Endothelial cell of umbilical vein (primary cell): ENCODE measurements at regions not wholly inside any gene's neighbourhood (a gene's known extent, or its start where the extent isn't known, plus 50 kb on each side); places are given as distances from the start of the nearest gene placed in this dataset.

ENCODE experiments used
- BruUV-seq: library from RNA; stranded (reverse); fragments of 400-500 nt; replicated peaks from 2 replicates; lab custom pipeline; 2021; lab: Mats Ljungman, UMichigan
- CTCF ChIA-PET: fragments of 300-600, 350-600 bp; sonication (Branson Sonifier 250); formaldehyde crosslinking; loops from one replicate; lab custom pipeline; 2021; ENCODE audit warnings: antibody characterized with exemption, inconsistent platforms; lab: Charles Lee
- POLR2A ChIA-PET: fragments of 300-600, 350-600 bp; sonication (Branson Sonifier 250); formaldehyde crosslinking; loops from one replicate; lab custom pipeline; 2021; ENCODE audit warnings: antibody characterized with exemption, inconsistent platforms; lab: Charles Lee
- DNase-seq: peaks from one replicate; pipeline ENCODE4 v3.0.0-alpha.2; 2011; ENCODE audit warnings: low read depth, low spot score
- FAIRE-seq: peaks from 2 replicates; lab custom pipeline; 2011; peaks lifted over from hg19 to GRCh38; lab: Jason Lieb, UNC
- H2AFZ ChIP-seq: 2 replicates; pipeline ENCODE4 v1.6.0; 2012; ENCODE audit warnings: low read depth, low read length, control low read depth, inconsistent platforms
- H3K27ac ChIP-seq: 2 replicates; pipeline ENCODE4 v1.5.1; 2011; ENCODE audit warnings: low read depth, mild to moderate bottlenecking, control low read depth, low read length, moderate library complexity; ENCODE audit not compliant: insufficient read depth
- H3K27me3 ChIP-seq, 2 experiments: 2 replicates each; pipeline versions ENCODE4 v1.6.0 to v1.6.1; 2011; ENCODE audit warnings: low read length in 2 of 2, mixed read lengths in 1 of 2; ENCODE audit not compliant: control insufficient read depth in 2 of 2, insufficient read depth in 2 of 2
- H3K36me3 ChIP-seq, 2 experiments: 2 replicates in 1 of 2; 3 replicates in 1 of 2; pipeline ENCODE4 v1.5.1; 2011; ENCODE audit warnings: low read length in 2 of 2, mild to moderate bottlenecking in 1 of 2, moderate library complexity in 1 of 2; ENCODE audit not compliant: control insufficient read depth in 2 of 2, insufficient read depth in 2 of 2; ENCODE audit errors: extremely low read depth in 1 of 2
- H3K4me1 ChIP-seq: 3 replicates; pipeline ENCODE4 v1.5.1; 2011; ENCODE audit warnings: mild to moderate bottlenecking, low read length; ENCODE audit not compliant: control insufficient read depth, insufficient read depth; ENCODE audit errors: extremely low read depth
- H3K4me2 ChIP-seq: 2 replicates; pipeline ENCODE4 v1.6.1; 2011; ENCODE audit warnings: low read length, control low read depth, mixed read lengths; ENCODE audit not compliant: insufficient read depth
- H3K4me3 ChIP-seq, 3 experiments: fragments of 200-600 bp in 1 of 3; sonication (generic), shearing (Covaris generic) in 1 of 3; replicated peaks in 1 of 3; 2 replicates each; pipeline ENCODE4 v1.5.1; 2011 to 2016; ENCODE audit warnings: control low read depth in 3 of 3, low read length in 3 of 3, mild to moderate bottlenecking in 2 of 3, inconsistent platforms in 1 of 3, low read depth in 1 of 3, moderate library complexity in 1 of 3; ENCODE audit not compliant: insufficient read depth in 1 of 3
- H3K79me2 ChIP-seq: 2 replicates; pipeline ENCODE4 v1.6.0; 2012; ENCODE audit warnings: low read length, inconsistent platforms; ENCODE audit not compliant: control insufficient read depth, insufficient read depth
- H3K9ac ChIP-seq: replicated peaks from 2 replicates; pipeline ENCODE3; 2011; ENCODE audit warnings: low read length, control low read depth; ENCODE audit not compliant: insufficient read depth; ENCODE audit errors: extremely low read depth
- H3K9me1 ChIP-seq: replicated peaks from 3 replicates; pipeline ENCODE4 v1.6.0; 2011; ENCODE audit warnings: mild to moderate bottlenecking, low read length; ENCODE audit not compliant: control insufficient read depth, insufficient read depth; ENCODE audit errors: extremely low read depth
- H3K9me3 ChIP-seq: replicated peaks from 2 replicates; pipeline ENCODE4 v1.5.1; 2012; ENCODE audit warnings: low read length, inconsistent platforms; ENCODE audit not compliant: control insufficient read depth, insufficient read depth
- H4K20me1 ChIP-seq: replicated peaks from 2 replicates; pipeline ENCODE3; 2011; ENCODE audit warnings: mild to moderate bottlenecking, low read length; ENCODE audit not compliant: control insufficient read depth, insufficient read depth; ENCODE audit errors: extremely low read depth
- CTCF ChIP-seq, 2 donors: IDR thresholded peaks; 1 replicate in 1 of 2; 2 replicates in 1 of 2; pipeline ENCODE4 v1.5.1; 2011; ENCODE audit warnings: low read length in 2 of 2, mild to moderate bottlenecking in 2 of 2, moderate library complexity in 2 of 2, control low read depth in 1 of 2, inconsistent platforms in 1 of 2, low read depth in 1 of 2; ENCODE audit not compliant: insufficient read depth in 1 of 2; ENCODE audit errors: extremely low read depth in 1 of 2
- EZH2 ChIP-seq: IDR thresholded peaks from 2 replicates; pipeline ENCODE4 v1.6.1; 2012; ENCODE audit warnings: borderline replicate concordance, low read depth, mild to moderate bottlenecking, moderate library complexity, low read length, inconsistent platforms; ENCODE audit not compliant: severe bottlenecking
- FOS ChIP-seq: IDR thresholded peaks from 2 replicates; pipeline ENCODE4 v1.6.1; 2011; ENCODE audit warnings: mild to moderate bottlenecking, low read length, moderate library complexity, borderline replicate concordance; ENCODE audit not compliant: insufficient read depth
- GATA2 ChIP-seq: IDR thresholded peaks from 2 replicates; pipeline ENCODE4 v1.7.0; 2011; ENCODE audit warnings: low read depth, mild to moderate bottlenecking, moderate library complexity, mixed read lengths, low read length; ENCODE audit not compliant: insufficient read length, insufficient read depth
- JUN ChIP-seq: IDR thresholded peaks from 2 replicates; pipeline ENCODE4 v1.6.1; 2011; ENCODE audit warnings: borderline replicate concordance, low read depth; ENCODE audit not compliant: insufficient read length, insufficient read depth
- MYC ChIP-seq: IDR thresholded peaks from one replicate; pipeline ENCODE4 v1.6.1; 2011; ENCODE audit warnings: mild to moderate bottlenecking, low read depth, low read length
- POLR2A ChIP-seq: IDR thresholded peaks from 2 replicates; pipeline ENCODE4 v1.6.1; 2012; ENCODE audit warnings: low read depth, mild to moderate bottlenecking, control low read depth, low read length
- POLR2AphosphoS5 ChIP-seq: IDR thresholded peaks from 2 replicates; pipeline ENCODE4 v1.6.1; 2012; ENCODE audit warnings: low read depth, mild to moderate bottlenecking, control low read depth, low read length, moderate library complexity; ENCODE audit not compliant: insufficient read depth
- dilution Hi-C: fragments of 300-500 bp; cut with MboI; formaldehyde crosslinking; loops from one replicate; pipeline ENCODE4 v1.15.0; 2019; ENCODE audit warnings: low sequenced_read_pairs; ENCODE audit not compliant: extremely low pct_ligation_motif_present
- intact Hi-C: fragments of 100-400 bp; cut with micrococcal nuclease; formaldehyde crosslinking; loops from one replicate; pipeline ENCODE4 v1.10.0; 2022
- TF ChIP-seq, protein P1 (sequence below): IDR thresholded peaks from 2 replicates; pipeline ENCODE4 v1.6.1; 2011; ENCODE audit not compliant: insufficient read depth, insufficient read length

DNA sequence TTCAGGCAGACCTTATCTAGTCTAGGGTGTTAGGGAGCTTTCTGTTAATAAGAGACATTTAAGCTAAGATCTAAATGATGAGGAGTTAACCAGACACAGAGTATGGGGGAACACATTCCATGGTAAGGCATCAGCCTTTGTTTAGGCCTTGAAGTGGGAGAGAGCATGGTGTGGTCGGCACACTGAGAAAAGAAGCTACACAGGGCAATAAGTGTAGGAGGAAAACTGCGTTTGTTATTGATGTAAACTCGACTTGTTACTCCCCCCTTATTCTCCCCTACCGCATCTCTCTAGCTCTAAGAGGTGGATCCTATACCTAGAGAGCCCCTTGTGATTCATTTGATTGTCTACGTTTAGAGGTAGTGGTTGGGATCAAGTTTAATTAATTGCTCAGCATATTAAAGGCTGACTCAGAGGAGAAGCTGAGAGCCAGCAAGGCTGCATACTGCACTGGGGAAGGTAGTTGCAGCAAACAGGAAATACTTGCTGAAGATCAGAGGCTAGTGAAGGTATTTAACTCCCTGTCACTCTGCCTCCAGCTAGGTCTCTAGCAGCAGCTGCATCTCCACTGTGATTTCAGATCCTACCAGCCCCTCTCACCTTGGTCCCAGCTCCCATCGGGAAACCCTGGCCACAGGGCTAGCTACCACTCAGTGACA lies 86.8 kb upstream of the TEAD1 start:
- Histone ChIP-seq H3K36me3 (no peaks in the 10 kb centered on the region), H3K4me2 (no peak overlapping the region), H4K20me1 (no peaks in the 10 kb centered on the region), H2AFZ (no peak overlapping the region), H3K9ac (no peak overlapping the region), H3K27ac (no peak overlapping the region), H3K27me3 (peaks cover 20% of the 10 kb centered on the region in 2 experiments), H3K4me3 (no peak overlapping the region), H3K4me1 (no peaks in the 10 kb centered on the region), H3K9me3 (no peaks in the 10 kb centered on the region), H3K9me1 (no peaks in the 10 kb centered on the region), H3K79me2 (no peaks in the 10 kb centered on the region)
- CTCF ChIA-PET: interaction anchor here (0.9 to 3.1 kb wide), 4 partner anchors 12 to 299 kb away, joined by 3 to 16 read pairs (median 6); no protein-coding TSS in a partner anchor
- intact Hi-C loops: no loop called here
- dilution Hi-C loops: no loop called here
- DNase-seq: peak; percentile 12
- POLR2A ChIA-PET: no interaction called here
- FAIRE-seq: no peak
- TF ChIP-seq JUN (no peak), FOS (no peak), POLR2A (no peak), POLR2AphosphoS5 (no peak), GATA2 (no peak), EZH2 (no peak), MYC (no peak), CTCF (IDR thresholded peaks at IDR 0.05; ENCODE audit: extremely low read depth in 1 of 2, insufficient read depth in 1 of 2, low read depth in 1 of 2, low read length in 2 of 2) (no peak)
- TF ChIP-seq, protein P1, sequence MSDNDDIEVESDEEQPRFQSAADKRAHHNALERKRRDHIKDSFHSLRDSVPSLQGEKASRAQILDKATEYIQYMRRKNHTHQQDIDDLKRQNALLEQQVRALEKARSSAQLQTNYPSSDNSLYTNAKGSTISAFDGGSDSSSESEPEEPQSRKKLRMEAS: no peak
- no TSS peak for BruUV-seq
